ENCODE measurements at regions not wholly inside any gene's neighbourhood (a gene's known extent, or its start where the extent isn't known, plus 50 kb on each side); places are given as distances from the start of the nearest gene placed in this dataset.

DNA sequence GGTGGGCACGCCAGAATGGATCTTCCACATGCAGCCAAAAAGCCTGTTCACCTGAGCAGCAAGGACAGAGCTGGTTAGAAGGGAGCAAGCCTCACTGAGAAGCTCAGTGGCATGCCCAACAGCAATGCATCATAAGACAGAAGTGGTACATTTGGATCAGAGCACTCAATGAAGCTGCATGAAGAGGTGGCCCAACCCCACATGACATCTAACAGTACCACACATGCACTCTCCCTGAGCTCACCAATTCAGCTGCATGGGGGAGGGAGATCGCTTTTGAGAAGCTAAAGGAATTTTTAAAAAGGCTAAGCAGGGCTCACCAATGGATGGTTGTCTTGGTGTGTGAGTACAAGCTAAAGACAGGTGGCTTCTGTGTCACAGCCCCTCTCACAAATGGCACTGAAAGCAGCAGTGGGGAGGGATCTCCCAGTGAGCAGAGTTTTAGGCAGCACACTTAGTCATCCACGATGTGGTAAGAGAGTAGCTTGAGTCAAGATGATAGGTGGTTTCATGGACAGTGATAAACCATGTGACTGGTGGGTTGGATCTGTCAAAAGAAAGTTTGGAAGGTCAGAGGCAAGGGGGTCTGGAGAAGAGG is 166.6 kb upstream of the TAB2 start:
- TF ChIP-seq POLR2A (IDR thresholded peaks at IDR 0.05), result no peak
- TF ChIP-seq, protein P1, sequence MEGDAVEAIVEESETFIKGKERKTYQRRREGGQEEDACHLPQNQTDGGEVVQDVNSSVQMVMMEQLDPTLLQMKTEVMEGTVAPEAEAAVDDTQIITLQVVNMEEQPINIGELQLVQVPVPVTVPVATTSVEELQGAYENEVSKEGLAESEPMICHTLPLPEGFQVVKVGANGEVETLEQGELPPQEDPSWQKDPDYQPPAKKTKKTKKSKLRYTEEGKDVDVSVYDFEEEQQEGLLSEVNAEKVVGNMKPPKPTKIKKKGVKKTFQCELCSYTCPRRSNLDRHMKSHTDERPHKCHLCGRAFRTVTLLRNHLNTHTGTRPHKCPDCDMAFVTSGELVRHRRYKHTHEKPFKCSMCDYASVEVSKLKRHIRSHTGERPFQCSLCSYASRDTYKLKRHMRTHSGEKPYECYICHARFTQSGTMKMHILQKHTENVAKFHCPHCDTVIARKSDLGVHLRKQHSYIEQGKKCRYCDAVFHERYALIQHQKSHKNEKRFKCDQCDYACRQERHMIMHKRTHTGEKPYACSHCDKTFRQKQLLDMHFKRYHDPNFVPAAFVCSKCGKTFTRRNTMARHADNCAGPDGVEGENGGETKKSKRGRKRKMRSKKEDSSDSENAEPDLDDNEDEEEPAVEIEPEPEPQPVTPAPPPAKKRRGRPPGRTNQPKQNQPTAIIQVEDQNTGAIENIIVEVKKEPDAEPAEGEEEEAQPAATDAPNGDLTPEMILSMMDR (IDR thresholded peaks at IDR 0.05), result no peak

All from thyroid gland (tissue), 4 donors.